Central memory CD8-positive, alpha-beta T cell (primary cell): ENCODE measurements at regions not wholly inside any gene's neighbourhood (a gene's known extent, or its start where the extent isn't known, plus 50 kb on each side); places are given as distances from the start of the nearest gene placed in this dataset.

Experiments used
- ATAC-seq: fragments of 150-1000 bp; cut with Tn5 transposase; replicated peaks from 2 replicates; pipeline ENCODE4 v1.10.0; 2022; ENCODE audit warnings: mild to moderate bottlenecking, moderate FRiP score, moderate number of reproducible peaks; ENCODE audit not compliant: poor library complexity, severe bottlenecking; ENCODE audit errors: extremely low read depth
- DNase-seq, 2 donors: peaks; one replicate each; pipeline ENCODE4 v3.0.0; 2021; ENCODE audit warnings: low spot score in 2 of 2
- H3K27ac Mint-ChIP-seq: one replicate; pipeline ENCODE4 v1.8.0; 2022; ENCODE audit warnings: low read depth, mild to moderate bottlenecking, moderate library complexity, mixed read lengths
- H3K27me3 Mint-ChIP-seq: one replicate; pipeline ENCODE4 v1.8.0; 2022; ENCODE audit warnings: mixed read lengths
- H3K36me3 Mint-ChIP-seq: one replicate; pipeline ENCODE4 v1.8.0; 2022; ENCODE audit warnings: mild to moderate bottlenecking, moderate library complexity, mixed read lengths; ENCODE audit not compliant: insufficient read depth
- H3K4me1 Mint-ChIP-seq: one replicate; pipeline ENCODE4 v1.8.0; 2022; ENCODE audit warnings: mixed read lengths
- H3K4me3 Mint-ChIP-seq: one replicate; pipeline ENCODE4 v1.8.0; 2022; ENCODE audit warnings: mild to moderate bottlenecking, moderate library complexity, mixed read lengths
- H3K9me3 Mint-ChIP-seq: one replicate; pipeline ENCODE4 v1.8.0; 2022; ENCODE audit warnings: mixed read lengths

- DNase-seq (no peak), ATAC-seq (no peak)
- no peaks in the 10 kb centered on the region for H3K36me3 Mint-ChIP-seq
- no peak overlapping the region for H3K27ac Mint-ChIP-seq
- H3K27me3 Mint-ChIP-seq, result peaks cover 38% of the 10 kb centered on the region
- H3K9me3 Mint-ChIP-seq, result no peaks in the 10 kb centered on the region
- no peak overlapping the region for H3K4me3 Mint-ChIP-seq
- H3K4me1 Mint-ChIP-seq, result no peaks in the 10 kb centered on the region
Observed at GRCh38 chr9:73029346-73029745, 76.5 kb upstream of the ALDH1A1 start.

GRCh38 chr9:73026375-73026774 lies 73.5 kb upstream of the ALDH1A1 start:
- Mint-ChIP-seq H3K4me1 (peaks cover 11% of the 10 kb centered on the region), H3K27me3 (peaks cover 33% of the 10 kb centered on the region), H3K9me3 (no peaks in the 10 kb centered on the region), H3K4me3 (no peak overlapping the region), H3K36me3 (no peaks in the 10 kb centered on the region), H3K27ac (no peak overlapping the region)
- ATAC-seq, result no peak
- DNase-seq, result no peak

GRCh38 chr9:73024601-73025034 lies 71.8 kb upstream of the ALDH1A1 start:
- H3K4me3 Mint-ChIP-seq, result no peak overlapping the region
- ATAC-seq (no peak), DNase-seq (no peak)
- H3K4me1 Mint-ChIP-seq, result peaks cover 11% of the 10 kb centered on the region
- H3K27ac Mint-ChIP-seq, result no peak overlapping the region
- peaks cover 35% of the 10 kb centered on the region for H3K27me3 Mint-ChIP-seq
- H3K36me3 Mint-ChIP-seq, result no peaks in the 10 kb centered on the region
- H3K9me3 Mint-ChIP-seq, result no peaks in the 10 kb centered on the region

GRCh38 chr9:73023025-73023541 lies 70.2 kb upstream of the ALDH1A1 start:
- no peaks in the 10 kb centered on the region for H3K36me3 Mint-ChIP-seq
- ATAC-seq (peak; percentile 43), DNase-seq (peak in 1 of 2 donors; percentile 9)
- no peak overlapping the region for H3K27ac Mint-ChIP-seq
- no peaks in the 10 kb centered on the region for H3K9me3 Mint-ChIP-seq
- H3K4me1 Mint-ChIP-seq, result peaks cover 11% of the 10 kb centered on the region
- peaks cover 38% of the 10 kb centered on the region for H3K27me3 Mint-ChIP-seq
- H3K4me3 Mint-ChIP-seq, result peak overlapping the region; percentile 4

GRCh38 chr9:73022353-73022752 lies 69.5 kb upstream of the ALDH1A1 start:
- Mint-ChIP-seq H3K4me3 (no peak overlapping the region), H3K27ac (no peak overlapping the region), H3K27me3 (peaks cover 46% of the 10 kb centered on the region), H3K36me3 (no peaks in the 10 kb centered on the region), H3K4me1 (peaks cover 11% of the 10 kb centered on the region), H3K9me3 (no peaks in the 10 kb centered on the region)
- DNase-seq, result no peak
- no peak for ATAC-seq

- DNase-seq, result no peak
- no peaks in the 10 kb centered on the region for H3K9me3 Mint-ChIP-seq
- peaks cover 54% of the 10 kb centered on the region for H3K27me3 Mint-ChIP-seq
- H3K4me3 Mint-ChIP-seq, result no peak overlapping the region
- no peak overlapping the region for H3K27ac Mint-ChIP-seq
- H3K4me1 Mint-ChIP-seq, result peaks cover 11% of the 10 kb centered on the region
- no peak for ATAC-seq
- H3K36me3 Mint-ChIP-seq, result no peaks in the 10 kb centered on the region
Observed at GRCh38 chr9:73020877-73021276, 68.0 kb upstream of the ALDH1A1 start.

GRCh38 chr9:73014011-73014410 lies 61.2 kb upstream of the ALDH1A1 start:
- Mint-ChIP-seq H3K27me3 (peaks cover 58% of the 10 kb centered on the region), H3K27ac (no peak overlapping the region), H3K9me3 (no peaks in the 10 kb centered on the region), H3K36me3 (no peaks in the 10 kb centered on the region), H3K4me3 (no peak overlapping the region), H3K4me1 (no peaks in the 10 kb centered on the region)
- ATAC-seq, result no peak
- no peak for DNase-seq

GRCh38 chr9:73011956-73012355 lies 59.1 kb upstream of the ALDH1A1 start:
- Mint-ChIP-seq H3K9me3 (no peaks in the 10 kb centered on the region), H3K4me3 (no peak overlapping the region), H3K27ac (no peak overlapping the region), H3K36me3 (no peaks in the 10 kb centered on the region), H3K27me3 (peaks cover 65% of the 10 kb centered on the region), H3K4me1 (no peaks in the 10 kb centered on the region)
- no peak for DNase-seq
- no peak for ATAC-seq

GRCh38 chr9:73011181-73011750 lies 58.4 kb upstream of the ALDH1A1 start:
- Mint-ChIP-seq H3K9me3 (no peaks in the 10 kb centered on the region), H3K4me1 (no peaks in the 10 kb centered on the region), H3K36me3 (no peaks in the 10 kb centered on the region), H3K27ac (no peak overlapping the region), H3K4me3 (no peak overlapping the region), H3K27me3 (peaks cover 66% of the 10 kb centered on the region)
- DNase-seq (no peak), ATAC-seq (no peak)

- H3K27ac Mint-ChIP-seq, result no peak overlapping the region
- no peaks in the 10 kb centered on the region for H3K36me3 Mint-ChIP-seq
- H3K27me3 Mint-ChIP-seq, result peaks cover 69% of the 10 kb centered on the region
- no peaks in the 10 kb centered on the region for H3K9me3 Mint-ChIP-seq
- no peak overlapping the region for H3K4me3 Mint-ChIP-seq
- ATAC-seq (no peak), DNase-seq (no peak)
- H3K4me1 Mint-ChIP-seq, result no peaks in the 10 kb centered on the region
Observed at GRCh38 chr9:73009649-73010288, 56.9 kb upstream of the ALDH1A1 start.

GRCh38 chr9:73007966-73008672 lies 55.3 kb upstream of the ALDH1A1 start:
- Mint-ChIP-seq H3K4me1 (no peaks in the 10 kb centered on the region), H3K9me3 (peaks cover 5% of the 10 kb centered on the region), H3K4me3 (no peak overlapping the region), H3K36me3 (peaks cover 2% of the 10 kb centered on the region), H3K27me3 (peaks cover 75% of the 10 kb centered on the region), H3K27ac (no peak overlapping the region)
- DNase-seq, result no peak
- ATAC-seq, result no peak

GRCh38 chr9:73006986-73007385 lies 54.1 kb upstream of the ALDH1A1 start:
- no peak for DNase-seq
- Mint-ChIP-seq H3K4me3 (no peak overlapping the region), H3K27me3 (peaks cover 72% of the 10 kb centered on the region), H3K9me3 (peaks cover 5% of the 10 kb centered on the region), H3K27ac (no peak overlapping the region), H3K36me3 (peaks cover 2% of the 10 kb centered on the region), H3K4me1 (no peaks in the 10 kb centered on the region)
- ATAC-seq, result no peak
